HG03460 (cell line): ENCODE measurements at regions not wholly inside any gene's neighbourhood (a gene's known extent, or its start where the extent isn't known, plus 50 kb on each side); places are given as distances from the start of the nearest gene placed in this dataset.
"Not testable (repeated sequence)": the region's sequence is repeated elsewhere in the genome, so short reads cannot be mapped to it uniquely, and the experiment has no call there.

ENCODE experiments used
- ATAC-seq: cut with Tn5 transposase; IDR thresholded peaks from one replicate; pipeline ENCODE4 v1.9.1; 2021; ENCODE audit not compliant: unreplicated experiment

- ATAC-seq, result no peak
These were observed 50.4 kb downstream of the HAPSTR1 start for GRCh38 chr16:9141813-9142212.

- no peak for ATAC-seq
These were observed 52.7 kb downstream of the HAPSTR1 start for GRCh38 chr16:9144106-9144505.

GRCh38 chr16:9148374-9149015, 57.1 kb downstream of the HAPSTR1 start:
- ATAC-seq, result no peak

- ATAC-seq, result no peak
These were observed 59.6 kb downstream of the HAPSTR1 start for GRCh38 chr16:9151074-9151473.

GRCh38 chr16:9151597-9151996, 60.2 kb downstream of the HAPSTR1 start:
- ATAC-seq, result no peak

- ATAC-seq, result no peak
These were observed 61.4 kb downstream of the HAPSTR1 start for GRCh38 chr16:9152649-9153501.

GRCh38 chr16:9153502-9153864, 62.0 kb downstream of the HAPSTR1 start:
- ATAC-seq, result no peak

- ATAC-seq, result no peak
These were observed 63.3 kb downstream of the HAPSTR1 start for GRCh38 chr16:9154567-9155410.

- ATAC-seq, result no peak
These were observed 64.4 kb downstream of the HAPSTR1 start for GRCh38 chr16:9155871-9156270.

- no peak for ATAC-seq
These were observed 68.6 kb downstream of the HAPSTR1 start for GRCh38 chr16:9159839-9160550.

- no peak for ATAC-seq
These were observed 69.1 kb downstream of the HAPSTR1 start for GRCh38 chr16:9160551-9160911.

GRCh38 chr16:9165681-9166080, 74.2 kb downstream of the HAPSTR1 start:
- no peak for ATAC-seq

- ATAC-seq, result not testable (repeated sequence)
These were observed 75.0 kb downstream of the HAPSTR1 start for GRCh38 chr16:9166326-9166993.

GRCh38 chr16:9169094-9169493, 77.7 kb downstream of the HAPSTR1 start:
- ATAC-seq, result no peak

- no peak for ATAC-seq
These were observed 79.0 kb downstream of the HAPSTR1 start for GRCh38 chr16:9170470-9170869.

GRCh38 chr16:9176547-9177418, 85.3 kb downstream of the HAPSTR1 start:
- no peak for ATAC-seq

- ATAC-seq, result no peak
These were observed 86.4 kb downstream of the HAPSTR1 start for GRCh38 chr16:9177861-9178260.

GRCh38 chr16:9183682-9184353, 92.4 kb downstream of the HAPSTR1 start:
- ATAC-seq, result no peak

- ATAC-seq, result no peak
These were observed 92.9 kb downstream of the HAPSTR1 start for GRCh38 chr16:9184354-9184690.
